ENCODE measurements at regions not wholly inside any gene's neighbourhood (a gene's known extent, or its start where the extent isn't known, plus 50 kb on each side); places are given as distances from the start of the nearest gene placed in this dataset.
"Not testable (repeated sequence)": the region's sequence is repeated elsewhere in the genome, so short reads cannot be mapped to it uniquely, and the experiment has no call there.

DNA sequence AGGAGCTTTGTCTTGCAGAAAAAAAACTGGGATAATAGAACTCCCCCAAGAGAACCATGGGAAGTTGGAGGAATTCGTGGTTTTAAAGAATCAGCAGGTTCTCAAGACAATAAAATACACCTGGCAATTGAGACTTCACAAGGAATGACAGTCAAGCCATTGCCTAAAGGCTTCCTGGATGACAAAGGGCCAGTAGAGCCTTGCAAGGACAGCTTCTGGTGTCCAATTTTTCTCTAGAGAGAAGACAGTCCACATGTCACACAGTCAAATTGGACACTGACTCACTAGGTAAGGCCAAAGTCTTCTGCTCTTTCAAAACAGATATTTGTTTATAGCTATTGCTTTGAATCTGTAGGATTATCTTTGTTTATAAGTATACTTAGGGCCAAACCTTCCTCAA, 80.3 kb upstream of the BMP5 start:
- no peak for DNase-seq (ENCODE audit: low spot score)

DNA sequence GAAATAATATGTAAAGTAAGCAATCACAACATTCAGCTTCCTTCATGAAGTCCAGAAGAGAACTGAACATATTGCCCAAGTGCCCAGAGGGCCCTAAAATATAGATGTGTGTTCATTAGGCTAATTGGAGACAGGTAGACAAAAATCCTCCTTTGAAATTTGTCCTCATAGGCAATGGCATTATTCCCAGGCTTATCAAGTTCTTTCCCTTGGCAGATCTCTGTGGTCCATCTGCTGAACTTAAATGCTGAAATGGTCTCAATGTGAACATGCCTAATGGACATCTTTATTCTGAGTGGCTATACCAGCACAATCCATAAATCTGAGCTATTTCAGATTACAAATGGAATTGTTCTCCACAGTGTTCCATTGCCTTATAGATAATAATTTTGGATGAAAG, 79.0 kb upstream of the BMP5 start:
- no peak for DNase-seq (ENCODE audit: low spot score)

DNA sequence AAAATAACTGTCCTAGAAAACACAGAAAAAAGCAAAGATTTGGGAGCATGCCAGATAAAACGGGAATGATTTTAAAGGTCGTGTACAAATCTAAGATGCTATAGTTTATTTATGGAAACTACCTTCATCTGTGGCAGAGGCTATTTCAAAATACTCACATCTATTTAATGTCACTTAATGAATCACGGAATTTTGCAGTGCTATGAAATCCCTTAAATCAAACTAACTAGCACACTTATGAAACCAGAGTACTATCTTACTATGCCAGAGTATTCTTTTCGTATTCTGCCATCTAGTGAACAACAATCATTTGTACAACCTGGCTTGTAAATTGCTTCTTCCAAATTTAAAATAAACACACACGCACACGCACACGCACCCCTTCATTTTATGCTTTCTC, 77.9 kb upstream of the BMP5 start:
- peak; percentile 44 for DNase-seq (ENCODE audit: low spot score)

DNA sequence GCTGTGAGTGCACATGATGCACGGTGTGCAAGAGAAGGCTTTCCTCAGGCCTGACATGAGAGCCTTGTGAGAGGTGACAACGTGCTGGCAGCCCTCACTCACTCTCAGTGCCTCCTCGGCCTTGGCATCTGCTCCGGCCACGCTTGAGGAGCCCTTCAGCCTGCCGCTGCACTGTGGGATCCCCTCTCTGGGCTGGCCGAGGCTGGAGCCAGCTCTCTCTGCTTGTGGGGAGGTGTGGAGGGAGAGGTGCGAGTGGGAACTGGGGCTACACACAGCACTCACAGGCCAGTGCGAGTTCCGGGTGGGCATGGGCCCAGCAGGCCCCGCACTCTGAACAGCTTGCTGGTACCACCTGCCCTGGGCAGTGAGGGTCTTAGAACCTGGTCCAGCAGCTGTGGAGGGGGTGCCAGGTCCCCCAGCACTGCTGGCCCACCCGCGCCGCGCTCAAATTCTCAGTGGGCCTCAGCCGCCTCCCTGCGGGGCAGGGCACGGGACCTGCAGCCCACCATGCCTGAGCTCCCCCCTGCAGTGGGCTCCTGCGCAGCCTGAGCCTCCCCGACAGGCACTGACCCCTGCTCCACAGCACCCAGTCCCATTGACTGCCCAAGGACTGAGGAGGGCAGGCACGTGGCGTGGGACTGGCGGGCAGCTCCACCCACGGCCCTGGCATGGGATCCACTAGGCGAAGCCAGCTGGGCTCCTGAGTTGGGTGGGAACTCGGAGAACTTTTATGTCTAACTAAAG, 74.9 kb upstream of the BMP5 start:
- no peak for DNase-seq (ENCODE audit: low spot score)

DNA sequence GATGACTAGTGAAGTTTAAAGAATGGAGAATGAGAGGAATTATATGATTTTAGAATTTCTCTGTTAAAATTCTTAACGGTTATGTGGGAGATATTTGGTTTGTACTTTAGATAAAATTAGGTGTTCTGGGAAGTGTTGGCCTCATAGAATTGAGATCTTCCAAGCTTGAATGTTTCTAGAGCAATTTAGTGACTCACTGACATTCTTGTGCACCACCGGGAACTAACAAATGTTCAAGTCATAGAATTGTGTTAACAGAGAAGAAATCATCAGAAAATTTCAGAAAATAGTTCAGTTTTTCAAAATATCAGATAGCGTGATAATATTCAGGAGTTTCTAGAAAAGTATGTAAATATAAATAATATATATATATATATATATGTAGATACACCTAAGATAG, 67.9 kb upstream of the BMP5 start:
- no peak for DNase-seq (ENCODE audit: low spot score)

DNA sequence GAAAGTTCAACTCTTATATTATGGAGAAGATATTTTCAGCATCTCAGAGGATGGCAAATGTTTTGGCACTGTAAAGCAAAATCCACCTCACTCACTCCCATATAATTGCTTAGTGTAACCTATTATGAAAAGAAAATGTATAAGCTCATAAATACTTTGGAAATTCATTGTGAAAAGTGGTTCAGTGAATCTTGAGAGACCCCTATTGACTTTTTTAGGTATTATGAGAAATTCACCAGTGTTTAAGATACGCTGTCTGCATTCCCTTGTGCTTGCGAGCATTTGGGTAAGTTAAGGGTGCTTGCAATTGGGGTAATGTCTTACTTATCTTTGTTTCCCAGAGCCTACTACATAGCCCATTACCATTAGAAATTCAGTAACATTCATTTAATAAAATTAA, 66.3 kb upstream of the BMP5 start:
- no peak for DNase-seq (ENCODE audit: low spot score)

DNA sequence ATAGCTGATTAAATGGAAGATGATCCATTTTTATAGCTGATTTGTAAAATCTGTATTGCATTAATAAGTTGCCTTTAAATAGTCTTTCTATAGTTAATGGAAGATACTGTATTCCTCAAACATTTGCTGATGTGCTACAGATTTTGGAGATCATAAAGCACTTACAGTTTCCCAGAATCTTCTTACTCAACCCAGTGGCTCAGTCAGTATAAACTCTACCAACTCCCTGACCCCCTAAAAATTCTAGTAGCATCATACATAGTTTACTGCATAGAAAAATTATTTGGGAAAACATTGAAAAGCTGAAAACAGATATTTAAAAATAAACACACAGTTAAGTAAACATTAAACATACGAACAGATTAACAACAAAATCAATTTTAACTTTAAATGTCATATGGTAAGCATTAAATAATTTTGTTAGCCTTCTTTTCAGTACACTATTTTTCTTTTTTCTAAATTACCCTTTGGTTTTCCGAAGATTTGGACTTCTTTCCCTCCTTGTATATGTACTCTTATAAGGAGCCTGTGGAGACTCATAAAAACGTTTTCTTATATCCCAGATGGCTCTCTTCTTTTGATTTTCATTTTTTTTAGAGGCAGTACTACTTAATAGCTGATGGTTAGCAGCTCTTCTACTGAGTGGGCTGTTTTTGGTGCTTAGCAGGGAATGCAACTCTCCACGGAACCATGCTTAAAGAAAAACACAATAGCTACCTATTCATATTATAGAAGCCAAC, 62.7 kb upstream of the BMP5 start:
- no peak for DNase-seq (ENCODE audit: low spot score)

DNA sequence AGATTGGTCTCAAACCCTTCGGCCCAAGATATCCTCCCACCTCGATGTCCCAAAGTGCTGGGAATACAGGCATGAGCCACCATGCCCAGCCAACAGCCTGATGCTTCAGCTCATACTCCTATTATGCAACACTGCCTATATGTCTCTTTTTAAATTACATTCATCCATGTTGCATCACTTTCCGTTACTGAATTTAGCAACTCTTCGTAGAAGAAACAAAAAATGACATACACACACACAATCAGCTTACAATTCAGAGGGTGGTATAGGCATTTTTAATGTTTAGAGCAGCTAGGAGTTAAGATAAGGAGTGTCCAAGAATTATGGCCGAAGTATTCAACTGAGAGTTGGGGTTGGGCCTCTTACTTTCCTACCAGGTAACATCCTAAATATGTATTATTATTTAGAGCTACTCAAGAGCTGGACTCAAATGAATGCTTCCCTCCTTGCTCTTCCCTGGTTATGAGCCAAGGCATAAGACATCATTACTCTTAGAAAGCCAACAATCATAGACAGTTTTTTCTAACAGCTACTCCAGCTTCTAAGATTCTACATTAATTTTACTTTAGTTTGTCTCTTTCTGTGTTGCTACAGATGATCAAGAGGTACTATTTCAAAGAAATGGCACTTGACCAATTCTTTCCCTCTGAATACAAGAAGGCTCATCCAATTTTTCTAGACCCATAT, 62.0 kb upstream of the BMP5 start:
- no peak for DNase-seq (ENCODE audit: low spot score)

DNA sequence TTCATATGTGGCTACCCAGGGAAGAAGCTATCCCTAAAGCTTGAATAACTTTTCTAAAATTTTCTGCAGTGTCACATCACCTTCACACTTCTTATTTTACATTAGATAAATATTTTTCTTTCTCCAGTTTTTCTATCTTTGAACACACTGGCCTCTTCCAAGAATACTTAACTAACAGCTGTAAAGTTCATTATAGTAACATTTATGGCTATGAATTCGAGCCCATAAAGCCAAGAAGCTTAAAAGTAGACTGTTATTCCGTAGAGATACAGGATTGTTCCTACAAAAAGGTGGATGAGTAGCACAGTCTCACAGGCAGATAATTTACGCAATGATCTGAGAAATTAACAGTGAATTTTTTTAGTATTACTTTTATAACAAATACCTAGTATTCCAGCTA, 55.7 kb upstream of the BMP5 start:
- no peak for DNase-seq (ENCODE audit: low spot score)

DNA sequence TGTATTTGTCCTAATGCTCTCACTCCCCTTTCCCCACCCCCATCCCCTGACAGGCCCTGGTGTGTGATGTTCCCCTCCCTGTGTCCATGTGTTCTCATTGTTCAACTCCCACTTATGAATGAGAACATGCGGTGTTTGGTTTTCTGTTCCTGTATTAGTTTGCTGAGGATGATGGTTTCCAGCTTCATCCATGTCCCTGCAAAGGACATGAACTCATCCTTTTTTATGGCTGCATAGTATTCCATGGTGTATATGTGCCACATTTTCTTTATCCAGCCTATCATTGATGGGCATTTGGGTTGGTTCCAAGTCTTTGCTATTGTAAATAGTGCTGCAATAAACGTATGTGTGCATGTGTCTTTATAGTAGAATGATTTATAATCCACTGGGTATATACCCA, 52.3 kb upstream of the BMP5 start:
- not testable (repeated sequence) for DNase-seq (ENCODE audit: low spot score)

DNA sequence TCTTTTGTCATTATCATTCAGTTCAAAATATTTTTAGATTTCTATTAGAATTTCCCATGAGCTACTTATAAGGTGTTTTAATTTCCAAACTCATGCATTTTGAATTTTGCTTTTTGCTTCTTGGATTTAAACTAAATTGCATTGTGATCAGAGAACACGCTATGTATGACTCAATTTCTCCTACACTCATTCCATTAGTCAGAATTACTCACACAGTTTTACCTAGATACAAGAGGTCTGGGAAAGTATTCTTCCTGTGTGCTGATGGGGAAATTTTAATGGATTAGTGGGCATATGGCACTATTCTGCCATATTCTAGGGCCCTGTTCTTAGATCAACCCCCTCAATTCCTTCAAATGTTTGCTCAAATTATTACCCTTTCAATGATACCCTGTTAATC, 49.9 kb upstream of the BMP5 start:
- DNase-seq (ENCODE audit: low spot score) = no peak

All from Ammon's horn (tissue), 1 donor.